ENCODE measurements at regions not wholly inside any gene's neighbourhood (a gene's known extent, or its start where the extent isn't known, plus 50 kb on each side); places are given as distances from the start of the nearest gene placed in this dataset.
A peak's percentile ranks its signal among the peaks of the same experiment; 100 is the strongest.

DNA sequence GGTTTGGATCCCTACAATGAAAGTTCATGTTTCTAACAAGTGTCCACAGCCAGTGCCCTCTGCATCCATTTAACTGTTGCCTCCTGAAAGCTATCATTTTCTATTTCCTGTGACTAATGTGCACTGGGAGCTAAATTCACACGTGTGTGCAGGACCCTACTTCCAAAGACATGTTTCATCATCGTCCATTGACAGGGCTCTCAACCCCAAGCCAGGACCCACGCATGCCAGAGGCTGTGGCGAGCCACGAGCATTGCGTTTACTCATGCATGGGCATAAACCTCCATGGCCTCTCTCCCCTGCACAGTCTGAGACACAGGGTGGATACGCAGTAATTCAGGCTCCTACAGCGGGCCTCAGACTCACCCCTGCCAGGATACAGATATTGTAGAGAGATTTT is 153.2 kb downstream of the MAFB start:
- Histone ChIP-seq H3K27ac (ENCODE audit: insufficient read depth in 1 of 2, low read depth in 1 of 2, low read length in 2 of 2, poor library complexity in 1 of 2, severe bottlenecking in 2 of 2) (no peak overlapping the region), H3K27me3 (replicated peaks in 2 of 5; ENCODE audit: control insufficient read depth in 4 of 5, insufficient read depth in 5 of 5, low read length in 4 of 5) (peaks cover 0 to 14% (median 4%) of the 10 kb centered on the region in 5 experiments), H3K36me3 (ENCODE audit: control insufficient read depth in 4 of 4, insufficient read depth in 4 of 4, low read length in 3 of 4) (no peaks in the 10 kb centered on the region), H3K4me3 (ENCODE audit: control insufficient read depth in 1 of 7, extremely low read depth in 1 of 7, insufficient read depth in 4 of 7, low read depth in 2 of 7, low read length in 6 of 7) (no peak overlapping the region), H3K4me1 (ENCODE audit: control extremely low read depth in 1 of 4, control insufficient read depth in 4 of 4, insufficient read depth in 4 of 4, low read length in 3 of 4) (no peaks in the 10 kb centered on the region), H3K9me3 (ENCODE audit: control extremely low read depth in 1 of 5, control insufficient read depth in 4 of 5, insufficient read depth in 2 of 5, low read depth in 1 of 5, low read length in 4 of 5) (peaks cover 0 to 15% (median 8%) of the 10 kb centered on the region in 5 experiments)
- POLR2A ChIA-PET = no interaction called here
- WGBS (ENCODE audit: insufficient coverage) = 80% methylated on average over 6 of the region's 8 CpGs
- DNase-seq = no peak
- CTCF ChIA-PET = no interaction called here

DNA sequence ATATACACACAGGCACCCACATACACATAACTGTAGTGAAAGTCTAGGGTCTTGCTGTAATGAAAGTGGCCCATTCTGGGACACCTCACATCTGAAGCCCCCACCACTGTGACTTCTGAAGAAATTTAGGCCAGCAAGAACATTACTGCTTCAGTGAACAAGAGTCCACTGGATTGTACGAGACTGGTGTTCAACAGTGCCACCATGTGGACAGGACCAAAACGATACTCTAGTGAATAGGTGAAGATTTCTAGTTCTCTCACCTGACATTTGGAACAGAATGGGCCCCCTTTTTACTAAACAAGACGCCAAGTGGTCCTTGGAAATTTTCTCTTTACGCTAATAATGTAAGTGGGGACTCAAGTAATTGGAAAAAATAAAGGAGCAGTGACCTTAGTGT is 156.9 kb downstream of the MAFB start:
- DNase-seq = peak; percentile 7 to 55 (median 36)
- no peaks in the 10 kb centered on the region for H3K36me3 ChIP-seq (ENCODE audit: control insufficient read depth in 4 of 4, insufficient read depth in 4 of 4, low read length in 3 of 4)
- 80% methylated on average over 4 of the region's 4 CpGs for WGBS (ENCODE audit: insufficient coverage)
- H3K27me3 ChIP-seq (replicated peaks in 2 of 5; ENCODE audit: control insufficient read depth in 4 of 5, insufficient read depth in 5 of 5, low read length in 4 of 5) = peaks cover 0 to 4% (median 0%) of the 10 kb centered on the region in 5 experiments
- H3K9me3 ChIP-seq (ENCODE audit: control extremely low read depth in 1 of 5, control insufficient read depth in 4 of 5, insufficient read depth in 2 of 5, low read depth in 1 of 5, low read length in 4 of 5) = peaks cover 0 to 21% (median 13%) of the 10 kb centered on the region in 5 experiments
- POLR2A ChIA-PET = no interaction called here
- H3K27ac ChIP-seq (ENCODE audit: insufficient read depth in 1 of 2, low read depth in 1 of 2, low read length in 2 of 2, poor library complexity in 1 of 2, severe bottlenecking in 2 of 2) = no peak overlapping the region
- H3K4me1 ChIP-seq (ENCODE audit: control extremely low read depth in 1 of 4, control insufficient read depth in 4 of 4, insufficient read depth in 4 of 4, low read length in 3 of 4) = no peaks in the 10 kb centered on the region
- CTCF ChIA-PET = no interaction called here
- no peak overlapping the region for H3K4me3 ChIP-seq (ENCODE audit: control insufficient read depth in 1 of 7, extremely low read depth in 1 of 7, insufficient read depth in 4 of 7, low read depth in 2 of 7, low read length in 6 of 7)

- POLR2A ChIA-PET = no interaction called here
- Histone ChIP-seq H3K36me3 (ENCODE audit: control insufficient read depth in 4 of 4, insufficient read depth in 4 of 4, low read length in 3 of 4) (no peaks in the 10 kb centered on the region), H3K27me3 (replicated peaks in 2 of 5; ENCODE audit: control insufficient read depth in 4 of 5, insufficient read depth in 5 of 5, low read length in 4 of 5) (peaks cover 0 to 2% (median 0%) of the 10 kb centered on the region in 5 experiments), H3K4me1 (ENCODE audit: control extremely low read depth in 1 of 4, control insufficient read depth in 4 of 4, insufficient read depth in 4 of 4, low read length in 3 of 4) (no peaks in the 10 kb centered on the region), H3K27ac (ENCODE audit: insufficient read depth in 1 of 2, low read depth in 1 of 2, low read length in 2 of 2, poor library complexity in 1 of 2, severe bottlenecking in 2 of 2) (no peak overlapping the region), H3K9me3 (ENCODE audit: control extremely low read depth in 1 of 5, control insufficient read depth in 4 of 5, insufficient read depth in 2 of 5, low read depth in 1 of 5, low read length in 4 of 5) (peaks cover 0 to 8% (median 3%) of the 10 kb centered on the region in 5 experiments), H3K4me3 (ENCODE audit: control insufficient read depth in 1 of 7, extremely low read depth in 1 of 7, insufficient read depth in 4 of 7, low read depth in 2 of 7, low read length in 6 of 7) (no peak overlapping the region)
- no CpG with 5 or more reads among the region's 4 CpGs for WGBS (ENCODE audit: insufficient coverage)
- CTCF ChIA-PET = no interaction called here
- no peak for DNase-seq
These were observed 163.7 kb downstream of the MAFB start for GRCh38 chr20:40525351-40525750.

DNA sequence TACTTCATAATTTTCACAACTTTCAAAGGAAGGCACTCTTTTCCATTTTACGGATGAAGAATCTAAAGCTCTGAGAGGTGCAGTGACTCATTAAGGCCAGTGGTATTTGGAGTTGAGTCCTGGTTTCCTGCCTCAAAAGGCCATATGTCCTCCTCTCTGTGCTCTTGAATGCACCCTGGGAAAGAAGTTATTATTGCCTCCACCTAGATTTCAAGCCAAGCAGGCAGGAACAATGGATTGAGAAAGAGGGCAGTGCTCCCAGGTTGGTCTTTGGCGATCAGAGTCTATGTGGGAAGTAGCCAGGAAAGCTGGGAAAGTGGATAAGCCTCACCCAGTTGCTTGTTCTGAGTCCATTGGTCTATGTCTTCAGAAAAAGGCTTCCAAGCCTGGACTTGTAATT is 165.0 kb downstream of the MAFB start:
- no peak overlapping the region for H3K27ac ChIP-seq (ENCODE audit: insufficient read depth in 1 of 2, low read depth in 1 of 2, low read length in 2 of 2, poor library complexity in 1 of 2, severe bottlenecking in 2 of 2)
- H3K9me3 ChIP-seq (ENCODE audit: control extremely low read depth in 1 of 5, control insufficient read depth in 4 of 5, insufficient read depth in 2 of 5, low read depth in 1 of 5, low read length in 4 of 5) = peaks cover 0 to 6% (median 3%) of the 10 kb centered on the region in 5 experiments
- CTCF ChIA-PET = no interaction called here
- H3K4me1 ChIP-seq (ENCODE audit: control extremely low read depth in 1 of 4, control insufficient read depth in 4 of 4, insufficient read depth in 4 of 4, low read length in 3 of 4) = no peaks in the 10 kb centered on the region
- H3K4me3 ChIP-seq (ENCODE audit: control insufficient read depth in 1 of 7, extremely low read depth in 1 of 7, insufficient read depth in 4 of 7, low read depth in 2 of 7, low read length in 6 of 7) = no peak overlapping the region
- peaks cover 0 to 2% (median 0%) of the 10 kb centered on the region in 5 experiments for H3K27me3 ChIP-seq (replicated peaks in 2 of 5; ENCODE audit: control insufficient read depth in 4 of 5, insufficient read depth in 5 of 5, low read length in 4 of 5)
- no peak for DNase-seq
- POLR2A ChIA-PET = no interaction called here
- H3K36me3 ChIP-seq (ENCODE audit: control insufficient read depth in 4 of 4, insufficient read depth in 4 of 4, low read length in 3 of 4) = no peaks in the 10 kb centered on the region
- 100% methylated on average over 2 of the region's 2 CpGs for WGBS (ENCODE audit: insufficient coverage)

DNA sequence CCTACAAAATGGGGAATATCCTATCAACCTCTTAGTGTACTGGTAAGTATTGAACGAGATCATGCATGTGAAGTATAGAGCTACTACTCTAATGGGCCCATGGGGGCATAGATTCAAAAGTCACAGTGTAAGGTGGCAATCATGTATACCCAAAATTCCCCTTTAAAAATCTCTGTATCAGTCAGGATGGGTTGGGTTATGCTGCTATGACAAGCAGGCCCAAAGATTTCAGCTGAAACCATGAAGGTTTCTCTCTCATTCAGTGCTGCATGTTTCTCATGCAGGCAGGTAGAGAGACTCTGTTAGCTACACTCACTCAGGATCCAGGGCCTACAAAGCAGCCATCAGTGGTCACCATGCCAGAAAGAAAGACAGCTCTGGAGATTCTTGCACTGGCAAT is 166.6 kb downstream of the MAFB start:
- no peak overlapping the region for H3K4me3 ChIP-seq (ENCODE audit: control insufficient read depth in 1 of 7, extremely low read depth in 1 of 7, insufficient read depth in 4 of 7, low read depth in 2 of 7, low read length in 6 of 7)
- CTCF ChIA-PET = interaction anchor here (0.6 to 0.7 kb wide), 2 partner anchors 52 to 154 kb away, joined by 3 to 4 read pairs; no protein-coding TSS in a partner anchor
- no peak for DNase-seq
- no peaks in the 10 kb centered on the region for H3K4me1 ChIP-seq (ENCODE audit: control extremely low read depth in 1 of 4, control insufficient read depth in 4 of 4, insufficient read depth in 4 of 4, low read length in 3 of 4)
- no peaks in the 10 kb centered on the region for H3K36me3 ChIP-seq (ENCODE audit: control insufficient read depth in 4 of 4, insufficient read depth in 4 of 4, low read length in 3 of 4)
- POLR2A ChIA-PET = no interaction called here
- H3K27ac ChIP-seq (ENCODE audit: insufficient read depth in 1 of 2, low read depth in 1 of 2, low read length in 2 of 2, poor library complexity in 1 of 2, severe bottlenecking in 2 of 2) = no peak overlapping the region
- peaks cover 0 to 6% (median 3%) of the 10 kb centered on the region in 5 experiments for H3K9me3 ChIP-seq (ENCODE audit: control extremely low read depth in 1 of 5, control insufficient read depth in 4 of 5, insufficient read depth in 2 of 5, low read depth in 1 of 5, low read length in 4 of 5)
- H3K27me3 ChIP-seq (replicated peaks in 2 of 5; ENCODE audit: control insufficient read depth in 4 of 5, insufficient read depth in 5 of 5, low read length in 4 of 5) = peaks cover 0 to 4% (median 0%) of the 10 kb centered on the region in 5 experiments
- 100% methylated on average over 1 of the region's 1 CpG for WGBS (ENCODE audit: insufficient coverage)

GRCh38 chr20:40521962-40522361 is 167.1 kb downstream of the MAFB start:
- peaks cover 0 to 6% (median 3%) of the 10 kb centered on the region in 5 experiments for H3K9me3 ChIP-seq (ENCODE audit: control extremely low read depth in 1 of 5, control insufficient read depth in 4 of 5, insufficient read depth in 2 of 5, low read depth in 1 of 5, low read length in 4 of 5)
- DNase-seq = no peak
- no peaks in the 10 kb centered on the region for H3K4me1 ChIP-seq (ENCODE audit: control extremely low read depth in 1 of 4, control insufficient read depth in 4 of 4, insufficient read depth in 4 of 4, low read length in 3 of 4)
- ChIA-PET CTCF (interaction anchor here (0.6 to 0.7 kb wide), 2 partner anchors 52 to 154 kb away, joined by 3 to 4 read pairs; no protein-coding TSS in a partner anchor), POLR2A (no interaction called here)
- H3K27ac ChIP-seq (ENCODE audit: insufficient read depth in 1 of 2, low read depth in 1 of 2, low read length in 2 of 2, poor library complexity in 1 of 2, severe bottlenecking in 2 of 2) = no peak overlapping the region
- peaks cover 0 to 4% (median 0%) of the 10 kb centered on the region in 5 experiments for H3K27me3 ChIP-seq (replicated peaks in 2 of 5; ENCODE audit: control insufficient read depth in 4 of 5, insufficient read depth in 5 of 5, low read length in 4 of 5)
- no CpG with 5 or more reads among the region's 1 CpG for WGBS (ENCODE audit: insufficient coverage)
- no peaks in the 10 kb centered on the region for H3K36me3 ChIP-seq (ENCODE audit: control insufficient read depth in 4 of 4, insufficient read depth in 4 of 4, low read length in 3 of 4)
- no peak overlapping the region for H3K4me3 ChIP-seq (ENCODE audit: control insufficient read depth in 1 of 7, extremely low read depth in 1 of 7, insufficient read depth in 4 of 7, low read depth in 2 of 7, low read length in 6 of 7)

DNA sequence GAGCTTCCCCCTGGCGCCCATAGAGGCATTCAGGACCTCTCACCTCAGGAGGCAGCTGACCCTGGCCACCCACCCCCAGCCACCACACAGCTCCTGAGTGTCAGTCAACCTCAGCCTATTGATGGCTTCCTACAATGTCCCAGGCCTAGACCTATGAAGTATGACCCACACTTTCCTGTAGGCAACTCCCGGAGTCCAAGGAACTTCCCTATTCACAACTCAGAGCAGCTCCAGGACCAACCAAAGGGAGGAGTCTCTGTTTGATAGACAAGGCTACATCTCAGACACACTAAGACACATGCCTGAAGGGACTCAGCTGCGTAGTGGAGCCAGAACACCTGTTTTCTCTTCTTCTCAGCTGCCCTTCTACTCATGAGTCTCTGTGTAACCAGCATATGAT is 169.1 kb downstream of the MAFB start:
- no peak overlapping the region for H3K27ac ChIP-seq (ENCODE audit: insufficient read depth in 1 of 2, low read depth in 1 of 2, low read length in 2 of 2, poor library complexity in 1 of 2, severe bottlenecking in 2 of 2)
- H3K4me1 ChIP-seq (ENCODE audit: control extremely low read depth in 1 of 4, control insufficient read depth in 4 of 4, insufficient read depth in 4 of 4, low read length in 3 of 4) = no peaks in the 10 kb centered on the region
- POLR2A ChIA-PET = no interaction called here
- CTCF ChIA-PET = no interaction called here
- DNase-seq = no peak
- no peak overlapping the region for H3K4me3 ChIP-seq (ENCODE audit: control insufficient read depth in 1 of 7, extremely low read depth in 1 of 7, insufficient read depth in 4 of 7, low read depth in 2 of 7, low read length in 6 of 7)
- no peaks in the 10 kb centered on the region for H3K36me3 ChIP-seq (ENCODE audit: control insufficient read depth in 4 of 4, insufficient read depth in 4 of 4, low read length in 3 of 4)
- peaks cover 0 to 6% (median 3%) of the 10 kb centered on the region in 5 experiments for H3K9me3 ChIP-seq (ENCODE audit: control extremely low read depth in 1 of 5, control insufficient read depth in 4 of 5, insufficient read depth in 2 of 5, low read depth in 1 of 5, low read length in 4 of 5)
- H3K27me3 ChIP-seq (replicated peaks in 2 of 5; ENCODE audit: control insufficient read depth in 4 of 5, insufficient read depth in 5 of 5, low read length in 4 of 5) = peaks cover 0 to 4% (median 0%) of the 10 kb centered on the region in 5 experiments
- WGBS (ENCODE audit: insufficient coverage) = 89% methylated on average over 3 of the region's 3 CpGs

Measured in common myeloid progenitor, CD34-positive (primary cell).